ENCODE measurements at regions not wholly inside any gene's neighbourhood (a gene's known extent, or its start where the extent isn't known, plus 50 kb on each side); places are given as distances from the start of the nearest gene placed in this dataset.

- TF ChIP-seq CTCF (IDR thresholded peaks at IDR 0.05) = no peak
Measured at GRCh38 chr18:61608316-61608715, 275.1 kb downstream of the CDH20 start.

- no peak for TF ChIP-seq CTCF (IDR thresholded peaks at IDR 0.05)
Measured at GRCh38 chr18:61607867-61608266, 274.6 kb downstream of the CDH20 start.

DNA sequence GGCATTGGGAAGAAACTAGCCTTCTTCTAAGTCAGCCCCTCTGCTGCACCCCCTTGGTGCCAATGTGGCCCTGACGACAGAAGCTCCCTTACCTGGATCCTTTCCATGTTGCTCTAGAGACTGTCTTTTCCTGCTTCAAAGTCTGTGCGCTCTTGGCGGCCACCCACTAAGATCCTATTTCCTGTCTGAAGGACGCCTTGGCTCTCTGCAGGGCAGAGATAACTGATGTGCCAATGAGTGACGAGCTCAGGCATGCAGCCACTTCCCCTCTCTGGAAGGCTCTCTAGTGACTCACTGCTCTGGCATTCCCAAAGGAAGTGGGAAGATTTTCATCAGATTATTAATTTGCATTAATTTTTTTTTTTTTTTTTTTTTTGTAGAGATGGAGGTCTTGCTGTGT, 273.5 kb downstream of the CDH20 start:
- TF ChIP-seq CTCF (IDR thresholded peaks at IDR 0.05) = no peak

DNA sequence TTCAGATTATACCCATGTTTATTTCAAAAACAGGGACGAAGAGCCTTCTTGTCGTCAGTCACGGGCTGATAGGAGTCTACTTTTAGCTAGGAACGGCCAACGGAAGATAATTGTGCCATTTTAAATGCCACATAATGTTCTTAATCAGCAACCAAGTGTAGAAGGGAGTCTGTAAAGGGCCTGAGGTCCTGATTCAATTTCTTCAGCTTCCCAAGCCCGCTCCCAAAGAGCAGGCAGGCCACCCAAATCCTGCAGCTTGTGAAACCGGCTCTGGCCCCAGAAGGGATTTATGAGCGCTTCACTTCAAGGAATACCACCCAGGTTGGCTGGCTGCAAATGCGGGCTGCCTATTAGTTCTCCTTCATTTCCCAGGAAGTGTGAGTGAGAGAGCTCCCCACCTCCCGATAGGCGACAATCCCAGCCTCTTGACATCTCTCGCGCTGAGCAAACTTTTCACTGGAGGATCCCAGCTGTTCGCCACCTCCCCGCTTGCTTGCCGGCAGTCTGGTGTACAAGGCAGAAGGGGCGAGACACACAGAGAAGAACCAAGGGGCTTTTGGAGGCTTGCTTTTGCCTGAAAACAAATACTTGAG, 272.9 kb downstream of the CDH20 start:
- TF ChIP-seq CTCF (IDR thresholded peaks at IDR 0.05) = no peak

- TF ChIP-seq CTCF (IDR thresholded peaks at IDR 0.05) = no peak
Measured at GRCh38 chr18:61605376-61606067, 272.3 kb downstream of the CDH20 start.

Measured in LNCAP (cell line).